Astrocyte (in vitro differentiated cells and primary cell): ENCODE measurements at regions not wholly inside any gene's neighbourhood (a gene's known extent, or its start where the extent isn't known, plus 50 kb on each side); places are given as distances from the start of the nearest gene placed in this dataset.
"Not testable (repeated sequence)": the region's sequence is repeated elsewhere in the genome, so short reads cannot be mapped to it uniquely, and the experiment has no call there.

ENCODE experiments used
- DNase-seq: peaks from one replicate; pipeline ENCODE4 v3.0.0-alpha.2; 2010; ENCODE audit warnings: low read depth
- FAIRE-seq: peaks from 2 replicates; lab custom pipeline; 2011; peaks lifted over from hg19 to GRCh38; lab: Jason Lieb, UNC
- H2AFZ ChIP-seq: 2 replicates; pipeline ENCODE4 v1.6.0; 2012; ENCODE audit warnings: low read depth, low read length, inconsistent platforms
- H3K27ac ChIP-seq: 2 replicates; pipeline ENCODE4 v1.5.1; 2011; ENCODE audit warnings: low read depth, low read length, inconsistent platforms
- H3K27me3 ChIP-seq: 2 replicates; pipeline ENCODE4 v1.6.0; 2011; ENCODE audit warnings: low read length, inconsistent platforms; ENCODE audit not compliant: insufficient read depth
- H3K36me3 ChIP-seq: 2 replicates; pipeline ENCODE4 v1.5.1; 2011; ENCODE audit warnings: low read length, inconsistent platforms; ENCODE audit not compliant: insufficient read depth
- H3K4me1 ChIP-seq: 2 replicates; pipeline ENCODE4 v1.5.1; 2011; ENCODE audit warnings: low read length, inconsistent platforms; ENCODE audit not compliant: insufficient read depth
- H3K4me2 ChIP-seq: 2 replicates; pipeline ENCODE4 v1.6.0; 2012; ENCODE audit warnings: low read length, inconsistent platforms
- H3K4me3 ChIP-seq: 2 replicates; pipeline ENCODE4 v1.5.1; 2011; ENCODE audit warnings: low read depth, mild to moderate bottlenecking, low read length, inconsistent platforms; ENCODE audit not compliant: insufficient read depth
- H3K79me2 ChIP-seq: 2 replicates; pipeline ENCODE4 v1.6.0; 2012; ENCODE audit warnings: mild to moderate bottlenecking, low read length, inconsistent platforms; ENCODE audit not compliant: insufficient read depth
- H3K9ac ChIP-seq: 2 replicates; pipeline ENCODE4 v1.6.0; 2012; ENCODE audit warnings: mild to moderate bottlenecking, low read length, inconsistent platforms
- H3K9me3 ChIP-seq: 2 replicates; pipeline ENCODE4 v1.5.1; 2012; ENCODE audit warnings: low read depth, mild to moderate bottlenecking, low read length, inconsistent platforms; ENCODE audit not compliant: insufficient read depth
- H4K20me1 ChIP-seq: 2 replicates; pipeline ENCODE4 v1.6.0; 2012; ENCODE audit warnings: low read length, inconsistent platforms; ENCODE audit not compliant: insufficient read depth
- H3K27ac Mint-ChIP-seq: one replicate; pipeline ENCODE4 v1.8.0; 2021; ENCODE audit warnings: mild to moderate bottlenecking, mixed read lengths; ENCODE audit not compliant: unreplicated experiment
- H3K27me3 Mint-ChIP-seq: one replicate; pipeline ENCODE4 v1.8.0; 2021; ENCODE audit warnings: low read depth, mixed read lengths; ENCODE audit not compliant: unreplicated experiment
- H3K36me3 Mint-ChIP-seq: one replicate; pipeline ENCODE4 v1.8.0; 2021; ENCODE audit warnings: low read depth, mixed read lengths; ENCODE audit not compliant: unreplicated experiment
- H3K4me1 Mint-ChIP-seq: one replicate; pipeline ENCODE4 v1.8.0; 2021; ENCODE audit warnings: low read depth, mixed read lengths; ENCODE audit not compliant: unreplicated experiment
- H3K4me3 Mint-ChIP-seq: one replicate; pipeline ENCODE4 v1.8.0; 2021; ENCODE audit warnings: mild to moderate bottlenecking, moderate library complexity, mixed read lengths; ENCODE audit not compliant: unreplicated experiment
- H3K9me3 Mint-ChIP-seq: one replicate; pipeline ENCODE4 v1.8.0; 2021; ENCODE audit warnings: mild to moderate bottlenecking, mixed read lengths; ENCODE audit not compliant: unreplicated experiment
- CTCF ChIP-seq: IDR thresholded peaks from 2 replicates; pipeline ENCODE4 v1.5.1; 2011; ENCODE audit warnings: low read depth, mild to moderate bottlenecking, inconsistent platforms, low read length, moderate library complexity; ENCODE audit not compliant: insufficient read depth
- EZH2 ChIP-seq: IDR thresholded peaks from 2 replicates; pipeline ENCODE4 v1.6.1; 2012; ENCODE audit warnings: mild to moderate bottlenecking, low read length, inconsistent platforms; ENCODE audit not compliant: insufficient read depth

GRCh38 chr3:87828046-87828445, 230.8 kb downstream of the CGGBP1 start:
- Histone ChIP-seq H3K79me2 (no peaks in the 10 kb centered on the region), H3K4me2 (no peak overlapping the region), H3K27me3 (no peaks in the 10 kb centered on the region), H3K9ac (no peak overlapping the region), H3K4me1 (no peaks in the 10 kb centered on the region), H2AFZ (no peak overlapping the region), H4K20me1 (no peaks in the 10 kb centered on the region), H3K4me3 (no peak overlapping the region), H3K27ac (no peak overlapping the region), H3K36me3 (no peaks in the 10 kb centered on the region), H3K9me3 (no peaks in the 10 kb centered on the region)
- H3K27ac Mint-ChIP-seq, result no peak overlapping the region
- no peaks in the 10 kb centered on the region for H3K27me3 Mint-ChIP-seq
- no peak overlapping the region for H3K4me3 Mint-ChIP-seq
- no peak for FAIRE-seq
- H3K9me3 Mint-ChIP-seq, result no peaks in the 10 kb centered on the region
- DNase-seq, result no peak
- no peak for TF ChIP-seq CTCF
- H3K36me3 Mint-ChIP-seq, result no peaks in the 10 kb centered on the region
- no peaks in the 10 kb centered on the region for H3K4me1 Mint-ChIP-seq

- no peak for TF ChIP-seq CTCF
- no peak for TF ChIP-seq EZH2
- Mint-ChIP-seq H3K36me3 (no peaks in the 10 kb centered on the region), H3K9me3 (no peaks in the 10 kb centered on the region), H3K27me3 (no peaks in the 10 kb centered on the region), H3K4me3 (no peak overlapping the region), H3K4me1 (no peaks in the 10 kb centered on the region), H3K27ac (no peak overlapping the region)
- H3K4me3 ChIP-seq, result no peak overlapping the region
- no peak overlapping the region for H3K4me2 ChIP-seq
- DNase-seq (no peak), FAIRE-seq (no peak)
- no peak overlapping the region for H2AFZ ChIP-seq
- H3K79me2 ChIP-seq, result no peaks in the 10 kb centered on the region
- H3K4me1 ChIP-seq, result no peaks in the 10 kb centered on the region
- H3K36me3 ChIP-seq, result no peaks in the 10 kb centered on the region
- no peak overlapping the region for H3K9ac ChIP-seq
- H3K9me3 ChIP-seq, result no peaks in the 10 kb centered on the region
- no peaks in the 10 kb centered on the region for H3K27me3 ChIP-seq
- no peak overlapping the region for H3K27ac ChIP-seq
- H4K20me1 ChIP-seq, result no peaks in the 10 kb centered on the region
Measured at GRCh38 chr3:87822563-87822962, 236.2 kb downstream of the CGGBP1 start.

GRCh38 chr3:87813503-87813902, 245.3 kb downstream of the CGGBP1 start:
- not testable (repeated sequence) for H3K9me3 Mint-ChIP-seq, H3K9me3 ChIP-seq, H3K27ac Mint-ChIP-seq, H3K79me2 ChIP-seq, H3K4me3 ChIP-seq, H3K27me3 Mint-ChIP-seq, H3K9ac ChIP-seq, H2AFZ ChIP-seq, H4K20me1 ChIP-seq, H3K27me3 ChIP-seq, H3K4me2 ChIP-seq, H3K4me3 Mint-ChIP-seq, H3K36me3 ChIP-seq, H3K36me3 Mint-ChIP-seq, H3K27ac ChIP-seq, FAIRE-seq, H3K4me1 Mint-ChIP-seq, H3K4me1 ChIP-seq, DNase-seq
